Ovary (tissue), 7 donors: ENCODE measurements at regions not wholly inside any gene's neighbourhood (a gene's known extent, or its start where the extent isn't known, plus 50 kb on each side); places are given as distances from the start of the nearest gene placed in this dataset.
A peak's percentile ranks its signal among the peaks of the same experiment; 100 is the strongest.

Experiments used
- DNase-seq, 5 donors: peaks; one replicate each; pipeline ENCODE4 v3.0.0-alpha.2; 2019 to 2020
- H3K27ac ChIP-seq, 2 donors: fragments of 200-600 bp; one replicate each; pipeline versions ENCODE4 v1.5.1 to v1.8.0; 2019 to 2022
- H3K27me3 ChIP-seq: fragments of 200-600 bp; one replicate; pipeline ENCODE4 v1.8.0; 2022
- H3K36me3 ChIP-seq: fragments of 200-600 bp; sonication (generic); one replicate; pipeline ENCODE4 v1.5.1; 2019
- H3K4me1 ChIP-seq: one replicate; pipeline ENCODE4 v1.8.1; 2013; ENCODE audit warnings: mild to moderate bottlenecking, moderate library complexity; ENCODE audit not compliant: insufficient read depth
- H3K4me3 ChIP-seq: fragments of 200-600 bp; sonication (generic); one replicate; pipeline ENCODE4 v1.5.1; 2017
- H3K9me3 ChIP-seq, 2 donors: fragments of 200-600 bp in 1 of 2; sonication (generic) in 1 of 2; one replicate each; pipeline versions ENCODE4 v1.5.1 to v1.8.1; 2013 to 2019; ENCODE audit warnings: mild to moderate bottlenecking in 1 of 2, moderate library complexity in 1 of 2
- EP300 ChIP-seq: sonication (generic); formaldehyde crosslinking; IDR thresholded peaks from one replicate; pipeline ENCODE4 v1.6.1; 2017; ENCODE audit warnings: antibody characterized with exemption
- POLR2A ChIP-seq: fragments of 450-650 bp; IDR thresholded peaks from one replicate; pipeline ENCODE4 v1.6.1; 2017; ENCODE audit warnings: antibody characterized with exemption, mild to moderate bottlenecking, moderate library complexity
- WGBS, 3 donors: extraction: QIAGEN DNeasy Blood & Tissue Kit in 1 of 3; methylation state at CpG; one replicate each; pipeline versions ENCODE4 v1.1.5 to v1.1.7; 2013 to 2017; 5-methylcytosine and 5-hydroxymethylcytosine counted together
- intact Hi-C, 4 donors: fragments of 100-400 bp; cut with DNase I; formaldehyde crosslinking; loops; one replicate each; pipeline versions ENCODE4 v1.11.0 to v1.15.1; 2022 to 2023
- TF ChIP-seq, protein P1 (sequence below), 3 donors: fragments of 450-650 bp in 2 of 3; fragments of 200-600 bp in 1 of 3; IDR thresholded peaks; one replicate each; pipeline versions ENCODE4 v1.5.1 to v1.8.0; 2016 to 2022; ENCODE audit warnings: antibody characterized with exemption in 3 of 3, mild to moderate bottlenecking in 1 of 3
- donor health status: DM: no; HTN: no; CAD: no; lungs with moderate emphysema.
- donor health status: DM: no; HTN: no; CAD: no.
- donor health status: Bipolar disorder and iron deficiency.
- donor health status: DM: no; HTN: no; CAD: no.
- donor health status: DM: yes; HTN: yes; CAD: no.

DNA sequence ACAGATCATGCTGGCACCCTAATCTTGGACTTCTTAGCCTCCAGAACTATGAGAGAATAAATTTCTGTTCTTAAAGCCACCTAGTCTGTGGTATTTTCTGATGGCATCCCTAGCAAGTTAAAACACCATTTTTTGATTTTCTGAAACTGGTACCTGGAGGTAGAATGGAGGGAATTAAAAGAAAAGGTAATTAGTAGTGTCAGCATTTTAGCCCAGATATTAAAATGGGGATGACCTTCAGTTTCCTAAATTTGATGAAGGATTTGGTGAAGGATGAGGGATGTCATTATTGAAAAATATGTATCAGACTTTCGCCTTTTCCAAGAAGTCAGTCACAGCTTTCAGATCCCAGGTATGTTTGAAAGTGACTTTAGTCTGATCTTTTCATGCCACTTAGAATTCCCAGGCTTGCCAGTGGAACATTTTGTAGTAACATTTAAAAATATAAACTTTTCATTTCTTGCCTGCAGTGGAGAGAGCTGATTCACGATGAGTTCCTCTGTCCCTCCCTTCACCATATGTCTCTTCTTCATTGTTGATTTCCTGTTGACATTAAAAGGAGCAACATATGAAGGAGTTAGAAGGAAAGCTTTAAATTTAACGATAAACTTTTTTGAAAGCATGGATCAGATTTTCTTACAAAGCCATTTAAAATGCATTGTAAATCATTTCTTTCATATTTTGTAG lies 169.4 kb downstream of the SLIT2 start:
- no peaks in the 10 kb centered on the region for H3K36me3 ChIP-seq
- no peak overlapping the region for H3K4me3 ChIP-seq
- intact Hi-C loops = loop anchor here in 2 of 4 donors (10.0 kb wide), 2 partner anchors 114 to 264 kb away; no protein-coding TSS in a partner anchor
- no peak overlapping the region for H3K27ac ChIP-seq
- H3K4me1 ChIP-seq = no peaks in the 10 kb centered on the region
- 43 to 57% (median 49%) methylated on average over 3 of the region's 3 CpGs for WGBS, 3 donors
- H3K27me3 ChIP-seq = no peaks in the 10 kb centered on the region
- no peak for DNase-seq
- no peaks in the 10 kb centered on the region for H3K9me3 ChIP-seq
- TF ChIP-seq EP300 = no peak
- TF ChIP-seq, protein P1, sequence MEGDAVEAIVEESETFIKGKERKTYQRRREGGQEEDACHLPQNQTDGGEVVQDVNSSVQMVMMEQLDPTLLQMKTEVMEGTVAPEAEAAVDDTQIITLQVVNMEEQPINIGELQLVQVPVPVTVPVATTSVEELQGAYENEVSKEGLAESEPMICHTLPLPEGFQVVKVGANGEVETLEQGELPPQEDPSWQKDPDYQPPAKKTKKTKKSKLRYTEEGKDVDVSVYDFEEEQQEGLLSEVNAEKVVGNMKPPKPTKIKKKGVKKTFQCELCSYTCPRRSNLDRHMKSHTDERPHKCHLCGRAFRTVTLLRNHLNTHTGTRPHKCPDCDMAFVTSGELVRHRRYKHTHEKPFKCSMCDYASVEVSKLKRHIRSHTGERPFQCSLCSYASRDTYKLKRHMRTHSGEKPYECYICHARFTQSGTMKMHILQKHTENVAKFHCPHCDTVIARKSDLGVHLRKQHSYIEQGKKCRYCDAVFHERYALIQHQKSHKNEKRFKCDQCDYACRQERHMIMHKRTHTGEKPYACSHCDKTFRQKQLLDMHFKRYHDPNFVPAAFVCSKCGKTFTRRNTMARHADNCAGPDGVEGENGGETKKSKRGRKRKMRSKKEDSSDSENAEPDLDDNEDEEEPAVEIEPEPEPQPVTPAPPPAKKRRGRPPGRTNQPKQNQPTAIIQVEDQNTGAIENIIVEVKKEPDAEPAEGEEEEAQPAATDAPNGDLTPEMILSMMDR (IDR thresholded peaks at IDR 0.05) = no peak
- TF ChIP-seq POLR2A = no peak

DNA sequence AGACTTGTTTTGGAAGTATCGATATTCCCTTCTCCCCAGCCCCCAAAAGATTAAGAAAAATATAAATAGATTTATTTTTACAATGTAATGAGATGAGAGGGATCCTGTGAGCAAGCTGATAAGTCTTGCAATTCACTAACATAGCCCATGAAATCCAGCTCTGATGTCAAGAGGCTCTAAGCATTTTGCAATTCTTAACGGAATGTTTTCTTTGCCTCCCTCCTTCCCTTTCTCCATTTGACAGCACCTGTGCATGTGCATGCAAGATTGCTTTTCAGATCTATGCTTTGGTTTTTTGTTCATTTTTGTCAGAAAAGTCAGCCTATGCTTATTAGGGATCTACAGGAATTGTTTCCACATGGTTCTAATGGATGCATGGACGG lies 169.9 kb downstream of the SLIT2 start:
- no peaks in the 10 kb centered on the region for H3K27me3 ChIP-seq
- H3K27ac ChIP-seq = no peak overlapping the region
- intact Hi-C loops = loop anchor here in 2 of 4 donors (10.0 kb wide), 2 partner anchors 113 to 263 kb away; no protein-coding TSS in a partner anchor
- no peaks in the 10 kb centered on the region for H3K36me3 ChIP-seq
- no peak overlapping the region for H3K4me3 ChIP-seq
- 50 to 66% (median 55%) methylated on average over 3 of the region's 3 CpGs for WGBS, 3 donors
- TF ChIP-seq, protein P1 (IDR thresholded peaks at IDR 0.05) = no peak
- no peak for TF ChIP-seq EP300
- no peak for TF ChIP-seq POLR2A
- DNase-seq = no peak
- H3K9me3 ChIP-seq = no peaks in the 10 kb centered on the region
- no peaks in the 10 kb centered on the region for H3K4me1 ChIP-seq

DNA sequence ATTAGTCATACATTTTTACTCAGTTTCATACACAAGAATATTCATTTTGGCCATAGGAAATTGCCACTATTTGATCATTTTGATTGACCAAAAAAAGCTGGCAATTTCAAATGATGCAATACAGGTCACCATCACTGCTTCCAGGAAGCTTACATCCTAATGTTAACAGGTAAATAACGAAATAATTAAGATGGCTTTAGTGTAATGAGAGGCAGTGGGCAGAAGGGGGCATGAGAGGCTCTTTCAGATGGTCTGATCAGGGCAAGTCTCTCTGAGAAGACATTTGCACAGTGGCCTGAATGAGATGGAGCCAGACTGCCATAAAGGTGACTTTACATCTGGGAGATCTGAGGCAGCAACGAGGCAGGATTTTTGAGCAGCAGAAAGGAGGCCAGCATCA lies 170.7 kb downstream of the SLIT2 start:
- Histone ChIP-seq H3K9me3 (no peaks in the 10 kb centered on the region), H3K4me1 (no peaks in the 10 kb centered on the region), H3K27me3 (no peaks in the 10 kb centered on the region), H3K36me3 (no peaks in the 10 kb centered on the region), H3K27ac (no peak overlapping the region), H3K4me3 (no peak overlapping the region)
- DNase-seq = peak in 2 of 5 donors; percentile 17 to 31
- whole genome bisulfite sequencing, 3 donors = 39 to 55% (median 43%) methylated on average over 2 of the region's 2 CpGs
- intact Hi-C loops = loop anchor here in 2 of 4 donors (10.0 kb wide), 2 partner anchors 112 to 262 kb away; no protein-coding TSS in a partner anchor
- TF ChIP-seq EP300 = no peak
- TF ChIP-seq, protein P1 (IDR thresholded peaks at IDR 0.05) = peak in 1 of 3 donors; percentile 21

DNA sequence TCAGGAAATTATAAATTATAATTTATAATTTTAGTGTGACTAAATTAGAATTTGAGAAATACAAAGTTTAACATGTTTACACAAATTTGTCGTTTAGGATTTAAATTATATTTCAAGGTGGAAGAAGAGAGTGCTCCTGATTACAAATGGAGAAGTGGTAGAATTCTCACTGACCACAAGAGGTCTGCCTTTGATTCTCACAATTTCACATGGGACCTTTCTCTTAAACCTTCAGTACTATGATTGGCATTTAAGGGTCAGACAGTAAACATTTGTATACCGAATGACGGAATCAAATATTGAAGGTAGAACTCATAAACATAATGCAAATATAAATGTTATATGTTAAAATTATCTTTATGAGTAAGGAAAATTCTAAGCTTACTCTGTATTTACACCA lies 171.7 kb downstream of the SLIT2 start:
- H3K9me3 ChIP-seq = no peaks in the 10 kb centered on the region
- no peaks in the 10 kb centered on the region for H3K36me3 ChIP-seq
- no peak overlapping the region for H3K27ac ChIP-seq
- no peaks in the 10 kb centered on the region for H3K27me3 ChIP-seq
- H3K4me3 ChIP-seq = no peak overlapping the region
- 89 to 94% (median 90%) methylated on average over 3 of the region's 3 CpGs for WGBS, 3 donors
- intact Hi-C loops = loop anchor here in 2 of 4 donors (10.0 kb wide), 2 partner anchors 111 to 261 kb away; no protein-coding TSS in a partner anchor
- TF ChIP-seq POLR2A = no peak
- no peak for TF ChIP-seq EP300
- TF ChIP-seq, protein P1 (IDR thresholded peaks at IDR 0.05) = no peak
- no peak for DNase-seq
- H3K4me1 ChIP-seq = no peaks in the 10 kb centered on the region
